Astrocyte of the spinal cord (primary cell): ENCODE measurements at regions not wholly inside any gene's neighbourhood (a gene's known extent, or its start where the extent isn't known, plus 50 kb on each side); places are given as distances from the start of the nearest gene placed in this dataset.

Experiments
- DNase-seq: peaks from one replicate; pipeline ENCODE4 v3.0.0; 2011; ENCODE audit warnings: low read depth, low spot score
- H3K4me3 ChIP-seq: 2 replicates; pipeline ENCODE4 v1.5.1; 2011; ENCODE audit warnings: low read depth, mild to moderate bottlenecking, low read length, moderate library complexity
- CTCF ChIP-seq: IDR thresholded peaks from 2 replicates; pipeline ENCODE4 v1.5.1; 2012; ENCODE audit warnings: low read depth, mild to moderate bottlenecking, low read length, inconsistent platforms
- in situ Hi-C: cut with HindIII; loops from 2 replicates; pipeline ENCODE4 v1.10.0; 2017; ENCODE audit warnings: low sequenced_read_pairs

GRCh38 chr2:107412209-107412904 lies 414.3 kb upstream of the RGPD4 start:
- TF ChIP-seq CTCF, result no peak
- in situ Hi-C loops, result no loop called here
- H3K4me3 ChIP-seq, result no peak overlapping the region
- DNase-seq, result peak; percentile 75

GRCh38 chr2:107412981-107413380 lies 413.7 kb upstream of the RGPD4 start:
- in situ Hi-C loops, result no loop called here
- TF ChIP-seq CTCF, result no peak
- DNase-seq, result peak; percentile 50
- no peak overlapping the region for H3K4me3 ChIP-seq

- in situ Hi-C loops, result no loop called here
- H3K4me3 ChIP-seq, result no peak overlapping the region
- DNase-seq, result no peak
- TF ChIP-seq CTCF, result no peak
Measured at GRCh38 chr2:107414376-107414775, 412.3 kb upstream of the RGPD4 start.

GRCh38 chr2:107418708-107419107 lies 408.0 kb upstream of the RGPD4 start:
- in situ Hi-C loops, result no loop called here
- no peak for DNase-seq
- no peak for TF ChIP-seq CTCF

GRCh38 chr2:107419191-107419590 lies 407.5 kb upstream of the RGPD4 start:
- in situ Hi-C loops, result no loop called here
- H3K4me3 ChIP-seq, result no peak overlapping the region
- DNase-seq, result no peak
- no peak for TF ChIP-seq CTCF

More at GRCh38 chr2:107418708-107419107, 408.0 kb upstream of the RGPD4 start:
- H3K4me3 ChIP-seq, result no peak overlapping the region

GRCh38 chr2:107428781-107429180 lies 397.9 kb upstream of the RGPD4 start:
- no peak for DNase-seq
- no peak overlapping the region for H3K4me3 ChIP-seq
- in situ Hi-C loops, result no loop called here
- no peak for TF ChIP-seq CTCF

GRCh38 chr2:107430006-107430405 lies 396.7 kb upstream of the RGPD4 start:
- in situ Hi-C loops, result no loop called here
- no peak for DNase-seq
- no peak overlapping the region for H3K4me3 ChIP-seq
- no peak for TF ChIP-seq CTCF
